Endothelial cell of umbilical vein (primary cell): ENCODE measurements at regions not wholly inside any gene's neighbourhood (a gene's known extent, or its start where the extent isn't known, plus 50 kb on each side); places are given as distances from the start of the nearest gene placed in this dataset.

Experiments used
- CTCF ChIP-seq, 2 donors: IDR thresholded peaks; 1 replicate in 1 of 2; 2 replicates in 1 of 2; pipeline ENCODE4 v1.5.1; 2011; ENCODE audit warnings: low read length in 2 of 2, mild to moderate bottlenecking in 2 of 2, moderate library complexity in 2 of 2, control low read depth in 1 of 2, inconsistent platforms in 1 of 2, low read depth in 1 of 2; ENCODE audit not compliant: insufficient read depth in 1 of 2; ENCODE audit errors: extremely low read depth in 1 of 2
- EZH2 ChIP-seq: IDR thresholded peaks from 2 replicates; pipeline ENCODE4 v1.6.1; 2012; ENCODE audit warnings: borderline replicate concordance, low read depth, mild to moderate bottlenecking, moderate library complexity, low read length, inconsistent platforms; ENCODE audit not compliant: severe bottlenecking
- GATA2 ChIP-seq: IDR thresholded peaks from 2 replicates; pipeline ENCODE4 v1.7.0; 2011; ENCODE audit warnings: low read depth, mild to moderate bottlenecking, moderate library complexity, mixed read lengths, low read length; ENCODE audit not compliant: insufficient read length, insufficient read depth
- MYC ChIP-seq: IDR thresholded peaks from one replicate; pipeline ENCODE4 v1.6.1; 2011; ENCODE audit warnings: mild to moderate bottlenecking, low read depth, low read length
- POLR2A ChIP-seq: IDR thresholded peaks from 2 replicates; pipeline ENCODE4 v1.6.1; 2012; ENCODE audit warnings: low read depth, mild to moderate bottlenecking, control low read depth, low read length
- POLR2AphosphoS5 ChIP-seq: IDR thresholded peaks from 2 replicates; pipeline ENCODE4 v1.6.1; 2012; ENCODE audit warnings: low read depth, mild to moderate bottlenecking, control low read depth, low read length, moderate library complexity; ENCODE audit not compliant: insufficient read depth

- TF ChIP-seq POLR2A (no peak), CTCF (IDR thresholded peaks at IDR 0.05; ENCODE audit: extremely low read depth in 1 of 2, insufficient read depth in 1 of 2, low read depth in 1 of 2, low read length in 2 of 2) (no peak), POLR2AphosphoS5 (no peak), GATA2 (no peak), EZH2 (no peak), MYC (no peak)
These were observed 786.4 kb downstream of the RNF144A start for GRCh38 chr2:7703543-7704144.
